Erythroblast (primary cell): ENCODE measurements at regions not wholly inside any gene's neighbourhood (a gene's known extent, or its start where the extent isn't known, plus 50 kb on each side); places are given as distances from the start of the nearest gene placed in this dataset.

Source experiments
- GATA1 ChIP-seq: IDR thresholded peaks from 2 replicates; pipeline ENCODE4 v1.6.1; 2011; ENCODE audit warnings: low read depth, mild to moderate bottlenecking, control low read depth, low read length, moderate library complexity
- POLR2A ChIP-seq: IDR thresholded peaks from 2 replicates; pipeline ENCODE4 v1.6.1; 2011; ENCODE audit warnings: mild to moderate bottlenecking, low read length

GRCh38 chr16:52787709-52788108 is 240.8 kb upstream of the TOX3 start:
- TF ChIP-seq POLR2A (no peak), GATA1 (no peak)
